GM19238 (cell line): ENCODE measurements at regions not wholly inside any gene's neighbourhood (a gene's known extent, or its start where the extent isn't known, plus 50 kb on each side); places are given as distances from the start of the nearest gene placed in this dataset.
"Not testable (repeated sequence)": the region's sequence is repeated elsewhere in the genome, so short reads cannot be mapped to it uniquely, and the experiment has no call there.

Experiments
- DNase-seq: peaks from one replicate; pipeline ENCODE4 v3.0.0; 2011; ENCODE audit warnings: low spot score; ENCODE audit not compliant: insufficient read length

GRCh38 chr12:76292891-76293290 lies 55.3 kb downstream of the BBS10 start:
- not testable (repeated sequence) for DNase-seq

DNA sequence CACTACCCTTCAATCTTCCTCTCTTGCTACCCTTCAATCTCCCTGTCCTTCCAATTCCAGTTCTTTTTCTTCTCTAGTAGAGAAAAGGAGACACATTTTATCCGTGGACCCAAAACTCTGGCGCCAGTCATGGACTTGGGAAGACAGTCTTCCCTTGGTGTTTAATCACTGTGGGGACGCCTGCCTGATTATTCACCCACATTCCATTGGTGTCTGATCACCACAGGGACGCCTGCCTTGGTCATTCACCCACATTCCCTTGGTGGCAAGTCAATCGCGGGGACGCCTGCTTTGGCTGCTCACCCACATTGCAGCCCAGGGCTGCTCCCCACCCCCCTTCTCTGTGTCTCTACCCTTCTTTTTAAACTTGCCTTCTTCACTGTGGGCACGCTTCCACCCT lies 55.9 kb downstream of the BBS10 start:
- not testable (repeated sequence) for DNase-seq

- no peak for DNase-seq
These were observed 57.0 kb downstream of the BBS10 start for GRCh38 chr12:76290963-76291859.

DNA sequence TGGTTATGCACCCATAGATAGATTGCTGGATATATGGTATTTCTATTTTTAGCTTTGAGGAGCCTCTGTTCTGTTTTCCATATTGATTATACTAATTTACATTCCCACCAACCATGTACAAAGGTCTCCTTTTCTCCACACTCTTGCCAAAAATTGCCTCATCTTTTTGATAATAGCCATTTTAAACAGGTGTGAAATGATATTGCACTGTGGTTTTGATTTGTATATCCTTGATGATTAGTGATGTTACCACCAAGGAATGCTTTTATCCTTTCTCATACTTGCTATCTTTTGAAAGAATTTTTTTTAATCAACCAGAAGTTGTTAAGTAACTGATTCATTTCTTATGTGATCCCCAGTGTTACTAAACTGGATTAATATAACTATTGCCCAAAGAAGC lies 60.0 kb downstream of the BBS10 start:
- no peak for DNase-seq

- DNase-seq = no peak
These were observed 63.1 kb downstream of the BBS10 start for GRCh38 chr12:76284816-76285750.

- no peak for DNase-seq
These were observed 65.5 kb downstream of the BBS10 start for GRCh38 chr12:76282744-76283143.

DNA sequence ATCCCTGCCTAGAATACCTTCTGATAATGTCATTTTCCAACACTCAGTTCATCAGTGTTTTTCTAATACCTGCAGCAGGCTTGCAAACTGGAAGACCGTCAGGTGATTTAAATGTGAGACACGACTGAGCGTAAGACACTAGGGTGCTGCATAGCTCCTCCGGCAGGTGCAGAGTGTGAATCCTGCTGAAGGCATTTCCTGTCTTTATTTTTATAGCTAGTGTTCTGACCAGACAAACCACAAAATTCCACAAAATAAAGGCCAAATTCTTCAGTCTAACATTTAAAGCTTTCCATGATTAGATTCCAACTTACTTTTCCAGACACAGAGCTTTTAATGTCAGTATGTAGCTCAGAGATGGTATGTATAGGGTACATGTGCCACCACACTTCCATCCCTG lies 70.7 kb downstream of the BBS10 start:
- no peak for DNase-seq

DNA sequence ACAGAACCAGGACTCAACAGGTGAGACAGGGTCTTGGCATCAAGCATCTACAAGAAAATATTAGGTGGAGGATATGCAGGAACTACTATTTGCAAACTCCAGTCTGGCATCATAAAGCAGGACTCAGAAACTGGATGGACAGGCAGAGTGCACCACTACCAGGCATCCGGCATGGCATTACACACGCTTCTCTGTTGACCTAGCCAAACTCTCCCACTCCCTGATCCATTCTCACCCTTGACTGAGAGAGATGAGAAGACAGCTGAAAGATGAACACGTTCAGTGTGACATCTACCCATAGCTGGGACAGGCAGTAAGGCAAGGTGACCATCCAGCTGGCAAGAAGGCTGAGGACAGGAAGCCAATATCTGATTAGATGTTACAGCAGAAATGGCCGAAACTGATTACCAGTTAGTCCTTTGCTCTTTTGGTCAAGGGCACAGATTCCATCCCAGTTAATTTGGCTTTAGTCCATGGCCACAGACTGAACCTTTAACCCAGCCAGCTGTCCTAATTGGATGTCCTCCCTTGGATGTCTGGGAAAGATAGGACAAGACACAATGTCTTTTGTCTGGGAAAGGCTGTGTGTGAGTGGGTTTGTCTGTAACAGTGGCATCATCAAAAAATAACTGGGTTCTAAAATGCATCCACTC lies 71.6 kb downstream of the BBS10 start:
- no peak for DNase-seq

- DNase-seq = no peak
These were observed 72.6 kb downstream of the BBS10 start for GRCh38 chr12:76275511-76276093.

- no peak for DNase-seq
These were observed 73.7 kb downstream of the BBS10 start for GRCh38 chr12:76274420-76275083.

DNA sequence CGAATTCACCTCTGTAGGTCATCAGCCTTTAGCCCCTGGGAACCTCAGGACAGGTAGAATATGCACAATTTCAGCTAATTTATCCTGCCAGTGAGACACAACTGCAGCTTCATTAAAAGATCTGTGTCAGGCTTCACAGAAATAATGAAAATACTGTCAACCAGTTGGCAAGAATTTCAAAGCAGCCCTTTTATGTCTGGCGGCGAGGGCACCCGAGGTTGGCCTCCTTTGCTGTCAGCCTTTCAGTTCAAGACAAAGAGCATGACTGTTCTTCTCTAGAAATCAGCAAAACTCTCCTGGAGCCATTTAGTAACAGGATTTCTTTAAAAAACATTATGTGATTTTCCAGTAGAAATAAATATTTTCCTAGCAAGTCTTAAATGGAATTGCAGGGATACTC lies 75.9 kb downstream of the BBS10 start:
- DNase-seq = no peak

- no peak for DNase-seq
These were observed 77.4 kb downstream of the BBS10 start for GRCh38 chr12:76270657-76271358.

- DNase-seq = no peak
These were observed 79.9 kb downstream of the BBS10 start for GRCh38 chr12:76268267-76268666.

GRCh38 chr12:76266797-76267196 lies 81.4 kb downstream of the BBS10 start:
- no peak for DNase-seq

DNA sequence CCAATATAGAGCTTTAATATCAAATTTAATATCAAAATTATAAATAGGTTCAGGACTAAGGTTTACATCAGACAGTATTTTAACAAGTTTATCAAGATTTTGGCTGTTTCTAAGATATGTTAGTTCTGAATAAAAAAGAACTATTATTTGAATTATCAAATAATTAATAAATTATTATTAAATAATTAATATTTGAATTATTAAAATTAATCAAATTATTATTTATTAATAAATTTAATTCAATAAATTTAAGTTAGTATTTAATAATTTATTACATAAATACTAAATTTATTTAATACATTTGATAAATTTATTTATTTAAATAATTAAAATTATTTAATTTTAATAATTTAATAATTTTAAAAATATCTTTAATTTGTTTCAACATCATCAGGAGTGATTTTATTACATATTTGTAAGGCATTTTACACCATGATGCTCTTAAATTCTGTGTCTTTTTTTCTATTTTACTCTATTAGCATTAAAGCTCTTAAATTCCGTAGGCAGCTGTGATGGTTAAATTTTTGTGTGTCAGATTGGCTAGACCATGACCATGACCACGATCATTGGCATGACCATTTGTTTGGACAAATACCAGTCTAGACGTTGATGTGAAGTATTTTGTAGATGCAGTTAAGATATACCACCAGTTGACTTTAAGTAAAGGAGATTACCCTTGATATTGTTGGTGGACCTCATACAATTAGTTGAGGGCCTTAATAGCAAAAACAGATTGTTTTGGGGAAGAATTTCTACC lies 82.6 kb downstream of the BBS10 start:
- no peak for DNase-seq

DNA sequence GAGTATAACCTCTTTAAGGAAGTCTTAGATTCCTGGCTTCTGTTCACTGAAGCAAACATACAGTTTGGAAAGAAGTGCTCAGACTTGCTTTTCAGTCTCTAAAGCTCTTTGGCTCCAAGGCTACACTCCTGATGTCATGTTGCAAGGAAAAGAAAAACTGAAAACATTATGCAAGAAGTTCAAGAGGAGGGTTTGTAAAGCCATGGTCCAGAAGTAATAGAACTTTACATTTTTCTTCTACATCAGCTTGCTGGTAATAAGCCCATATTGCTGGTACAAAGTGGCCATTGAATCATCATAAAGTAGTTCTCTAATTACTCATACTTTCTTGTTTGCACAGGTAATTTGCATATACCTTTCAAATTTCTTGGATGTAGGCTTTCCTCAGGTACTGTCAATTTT lies 83.6 kb downstream of the BBS10 start:
- no peak for DNase-seq

DNA sequence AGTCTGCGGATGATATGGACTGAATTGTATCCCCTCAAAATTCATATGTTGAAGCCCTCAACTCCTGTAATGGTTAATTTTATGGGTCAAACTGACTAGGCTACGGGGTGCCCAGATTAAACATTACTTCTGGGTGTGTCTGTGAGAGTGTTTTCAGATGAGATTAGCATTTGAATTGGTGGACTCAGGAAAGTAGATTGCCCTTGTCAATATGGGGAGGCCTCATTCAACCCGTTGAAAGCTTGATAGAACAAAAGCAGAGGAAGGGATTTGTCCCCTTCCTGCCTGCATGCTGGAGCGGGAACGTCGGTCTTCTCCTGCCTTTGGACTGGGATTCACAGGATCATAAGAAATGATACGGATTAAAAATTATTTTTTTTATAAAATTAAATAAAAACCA lies 84.5 kb downstream of the BBS10 start:
- DNase-seq = no peak

DNA sequence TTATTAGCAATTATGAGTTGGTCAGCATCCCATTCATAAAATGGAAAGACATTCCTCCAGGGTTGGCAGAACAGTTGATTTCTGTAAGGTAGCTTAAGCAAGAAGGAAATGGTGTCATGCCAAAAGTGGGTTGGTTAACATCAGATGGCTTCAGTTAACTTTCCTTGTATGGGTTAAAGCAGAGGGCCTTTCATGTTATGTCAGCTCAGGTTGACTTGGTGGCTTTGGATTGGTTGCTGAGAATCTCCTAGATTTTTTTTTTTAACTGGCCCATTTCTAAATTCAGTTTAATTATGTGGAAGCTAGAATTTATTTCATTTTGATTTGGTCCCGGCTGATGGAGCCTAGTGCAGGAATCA lies 87.8 kb downstream of the BBS10 start:
- no peak for DNase-seq

DNA sequence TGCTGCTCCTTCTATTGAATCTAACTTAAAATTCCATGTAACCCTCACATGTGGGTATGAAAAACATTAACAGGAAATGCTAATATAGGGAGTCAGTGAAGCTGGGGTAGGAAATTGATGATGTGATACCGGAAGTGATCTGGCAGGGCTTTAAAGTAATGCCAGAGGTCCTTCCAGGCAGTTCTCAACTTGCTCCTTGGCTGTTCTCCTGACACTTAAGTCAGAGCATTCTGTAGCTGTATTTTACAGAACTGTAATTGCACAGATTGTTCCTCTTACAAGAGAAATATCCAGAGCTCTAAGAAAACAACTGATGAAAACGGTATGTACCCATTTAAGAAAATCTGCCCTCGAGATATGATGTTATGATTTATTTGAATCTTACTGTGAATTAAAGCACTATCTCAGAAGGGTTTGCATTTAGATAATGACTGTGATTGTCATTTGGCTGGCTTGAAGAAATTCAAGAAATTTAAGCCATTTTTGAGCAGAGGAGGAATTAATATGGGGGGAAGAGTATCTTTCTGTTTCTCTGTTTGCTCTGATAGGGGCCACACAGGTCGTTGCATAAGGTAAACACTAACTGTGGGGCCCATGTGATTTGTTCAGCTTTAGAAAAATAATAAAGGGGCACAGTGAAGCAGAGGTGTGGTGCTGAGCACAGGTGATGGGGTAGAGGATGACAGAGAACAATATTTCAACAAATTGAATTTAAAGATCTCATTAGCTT lies 88.4 kb downstream of the BBS10 start:
- DNase-seq = no peak
